MM.1S (cell line): ENCODE measurements at regions not wholly inside any gene's neighbourhood (a gene's known extent, or its start where the extent isn't known, plus 50 kb on each side); places are given as distances from the start of the nearest gene placed in this dataset.

ENCODE experiments used
- DNase-seq: peaks from one replicate; pipeline ENCODE4 v3.0.0-alpha.2; 2015
- H2AFZ ChIP-seq: fragments of 300-600 bp; sonication (generic); 2 replicates; pipeline ENCODE4 v1.6.0; 2016; ENCODE audit warnings: antibody characterized with exemption, low read length
- H3F3A ChIP-seq: fragments of 300-600 bp; sonication (generic); 2 replicates; pipeline ENCODE4 v1.6.1; 2016; ENCODE audit warnings: mild to moderate bottlenecking, antibody characterized with exemption, low read length, moderate library complexity, mixed read lengths; ENCODE audit not compliant: insufficient read depth
- H3K27ac ChIP-seq: fragments of 300-600 bp; sonication (generic); 2 replicates; pipeline ENCODE4 v1.5.1; 2016; ENCODE audit warnings: mild to moderate bottlenecking, low read length
- H3K27me3 ChIP-seq: fragments of 300-600 bp; sonication (generic); replicated peaks from 2 replicates; pipeline ENCODE4 v1.6.0; 2016; ENCODE audit warnings: low read length; ENCODE audit not compliant: insufficient read depth
- H3K36me3 ChIP-seq: fragments of 300-600 bp; sonication (generic); replicated peaks from 2 replicates; pipeline ENCODE4 v1.6.1; 2016; ENCODE audit warnings: mild to moderate bottlenecking, low read length, mixed read lengths; ENCODE audit not compliant: insufficient read depth
- H3K4me1 ChIP-seq: fragments of 300-600 bp; sonication (generic); 2 replicates; pipeline ENCODE4 v1.6.1; 2016; ENCODE audit warnings: low read length, mixed read lengths
- H3K4me2 ChIP-seq: fragments of 300-600 bp; sonication (generic); 2 replicates; pipeline ENCODE4 v1.6.0; 2016; ENCODE audit warnings: low read depth, low read length
- H3K4me3 ChIP-seq: fragments of 300-600 bp; sonication (generic); 2 replicates; pipeline ENCODE4 v1.5.1; 2016; ENCODE audit warnings: low read length, mixed read lengths
- H3K79me2 ChIP-seq: fragments of 300-600 bp; sonication (generic); 2 replicates; pipeline ENCODE4 v1.6.1; 2016; ENCODE audit warnings: mixed run types, low read length, mixed read lengths
- H3K9ac ChIP-seq: fragments of 300-600 bp; sonication (generic); 2 replicates; pipeline ENCODE4 v1.6.1; 2016; ENCODE audit warnings: low read length, mixed read lengths
- H3K9me2 ChIP-seq: fragments of 300-600 bp; sonication (generic); replicated peaks from 2 replicates; pipeline ENCODE4 v1.6.1; 2016; ENCODE audit warnings: mild to moderate bottlenecking, low read length, mixed read lengths; ENCODE audit not compliant: insufficient read depth
- H3K9me3 ChIP-seq: fragments of 300-600 bp; sonication (generic); replicated peaks from 2 replicates; pipeline ENCODE4 v1.6.1; 2016; ENCODE audit warnings: mild to moderate bottlenecking, low read length, mixed read lengths; ENCODE audit not compliant: insufficient read depth
- H4K20me1 ChIP-seq: fragments of 300-600 bp; sonication (generic); 2 replicates; pipeline ENCODE4 v1.6.1; 2016; ENCODE audit warnings: mild to moderate bottlenecking, low read length, moderate library complexity, mixed read lengths; ENCODE audit not compliant: insufficient read depth
- CTCF ChIP-seq: fragments of 300-600 bp; sonication (generic); IDR thresholded peaks from 2 replicates; pipeline ENCODE4 v1.5.1; 2016; ENCODE audit warnings: antibody characterized with exemption, low read length, mixed read lengths
- EZH2 ChIP-seq: fragments of 300-600 bp; sonication (generic); optimal IDR thresholded peaks from 2 replicates; pipeline ENCODE3; 2017; ENCODE audit warnings: low read depth, mild to moderate bottlenecking, antibody characterized with exemption, low read length, mixed read lengths
- EZH2phosphoT487 ChIP-seq: fragments of 300-600 bp; sonication (generic); IDR thresholded peaks from 2 replicates; pipeline ENCODE4 v1.6.1; 2018; ENCODE audit warnings: antibody characterized with exemption, low read length

GRCh38 chr1:55524006-55524405 lies 308.8 kb upstream of the USP24 start:
- no peaks in the 10 kb centered on the region for H4K20me1 ChIP-seq
- H3K4me2 ChIP-seq = no peak overlapping the region
- H3K4me1 ChIP-seq = no peaks in the 10 kb centered on the region
- no peak overlapping the region for H3K9ac ChIP-seq
- H3K27me3 ChIP-seq = no peaks in the 10 kb centered on the region
- H3K9me2 ChIP-seq = no peaks in the 10 kb centered on the region
- no peaks in the 10 kb centered on the region for H3K36me3 ChIP-seq
- TF ChIP-seq EZH2phosphoT487 = no peak
- no peak overlapping the region for H3K4me3 ChIP-seq
- no peak for DNase-seq
- no peak overlapping the region for H3K27ac ChIP-seq
- H3K79me2 ChIP-seq = no peaks in the 10 kb centered on the region
- no peaks in the 10 kb centered on the region for H3K9me3 ChIP-seq
- no peaks in the 10 kb centered on the region for H3F3A ChIP-seq
- no peak overlapping the region for H2AFZ ChIP-seq

GRCh38 chr1:55522982-55523381 lies 307.8 kb upstream of the USP24 start:
- Histone ChIP-seq H3K4me3 (no peak overlapping the region), H3K9me2 (no peaks in the 10 kb centered on the region), H4K20me1 (no peaks in the 10 kb centered on the region), H3K27ac (no peak overlapping the region), H3K36me3 (no peaks in the 10 kb centered on the region), H3K4me2 (no peak overlapping the region), H3K27me3 (no peaks in the 10 kb centered on the region), H2AFZ (no peak overlapping the region), H3F3A (no peaks in the 10 kb centered on the region), H3K79me2 (no peaks in the 10 kb centered on the region), H3K9ac (no peak overlapping the region), H3K9me3 (no peaks in the 10 kb centered on the region), H3K4me1 (no peaks in the 10 kb centered on the region)
- no peak for DNase-seq
- TF ChIP-seq CTCF (no peak), EZH2phosphoT487 (no peak), EZH2 (no peak)

GRCh38 chr1:55522353-55522903 lies 307.3 kb upstream of the USP24 start:
- Histone ChIP-seq H3K79me2 (no peaks in the 10 kb centered on the region), H4K20me1 (no peaks in the 10 kb centered on the region), H3K9me3 (no peaks in the 10 kb centered on the region), H3K27ac (no peak overlapping the region), H3K4me3 (no peak overlapping the region), H3K9ac (no peak overlapping the region), H2AFZ (no peak overlapping the region), H3K4me1 (no peaks in the 10 kb centered on the region), H3K9me2 (no peaks in the 10 kb centered on the region), H3F3A (no peaks in the 10 kb centered on the region), H3K36me3 (no peaks in the 10 kb centered on the region), H3K4me2 (no peak overlapping the region), H3K27me3 (no peaks in the 10 kb centered on the region)
- DNase-seq = no peak
- no peak for TF ChIP-seq EZH2phosphoT487
- TF ChIP-seq EZH2 = no peak
- no peak for TF ChIP-seq CTCF

GRCh38 chr1:55520861-55521260 lies 305.7 kb upstream of the USP24 start:
- Histone ChIP-seq H2AFZ (no peak overlapping the region), H3F3A (no peaks in the 10 kb centered on the region), H3K4me2 (no peak overlapping the region), H3K36me3 (no peaks in the 10 kb centered on the region), H3K27me3 (no peaks in the 10 kb centered on the region), H3K4me3 (no peak overlapping the region), H3K9me3 (no peaks in the 10 kb centered on the region), H3K9ac (no peak overlapping the region), H3K79me2 (no peaks in the 10 kb centered on the region), H3K4me1 (no peaks in the 10 kb centered on the region), H4K20me1 (no peaks in the 10 kb centered on the region), H3K9me2 (no peaks in the 10 kb centered on the region), H3K27ac (no peak overlapping the region)
- TF ChIP-seq CTCF (no peak), EZH2phosphoT487 (no peak), EZH2 (no peak)
- no peak for DNase-seq
